GM23248 (cell line): ENCODE measurements at regions not wholly inside any gene's neighbourhood (a gene's known extent, or its start where the extent isn't known, plus 50 kb on each side); places are given as distances from the start of the nearest gene placed in this dataset.

Source experiments
- EZH2 ChIP-seq: fragments of 200-600 bp; sonication (generic); IDR thresholded peaks from 2 replicates; pipeline ENCODE4 v1.6.1; 2018; ENCODE audit warnings: antibody characterized with exemption, mild to moderate bottlenecking; ENCODE audit not compliant: insufficient read depth, poor library complexity, severe bottlenecking
- EZH2phosphoT487 ChIP-seq: fragments of 200-600 bp; sonication (generic); IDR thresholded peaks from 2 replicates; pipeline ENCODE4 v1.6.1; 2018; ENCODE audit warnings: antibody characterized with exemption, moderate library complexity, mild to moderate bottlenecking, low read depth; ENCODE audit not compliant: insufficient read depth

DNA sequence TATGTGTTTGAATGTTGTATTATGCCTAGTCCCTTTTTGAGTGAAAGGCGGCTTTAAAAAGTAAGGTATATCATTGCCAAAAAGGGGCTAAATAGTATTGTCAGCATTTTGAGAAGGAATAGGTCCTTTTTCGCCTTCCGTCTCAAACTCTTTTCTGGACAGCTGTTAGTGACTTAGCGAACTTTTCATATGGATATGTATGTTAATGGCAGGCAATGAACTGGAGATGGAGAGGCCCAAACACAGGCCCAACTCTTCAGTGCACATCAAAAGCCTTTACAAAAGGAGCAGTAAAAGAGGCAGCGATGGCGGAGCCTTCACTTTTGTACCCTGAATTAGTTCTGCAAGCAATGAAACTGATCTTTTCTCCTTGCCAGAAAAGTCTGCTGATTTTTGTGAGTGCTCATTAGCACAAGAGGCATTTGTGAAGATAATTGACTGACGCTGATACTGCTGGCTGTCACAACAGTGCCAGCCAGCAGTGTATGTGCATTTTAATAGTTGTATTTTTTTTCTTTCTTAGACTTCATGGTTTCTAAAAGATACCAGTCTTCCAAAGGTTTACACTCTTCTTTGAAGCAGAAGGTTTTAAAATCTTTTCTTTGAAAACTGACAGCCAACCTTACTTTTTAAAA is 243.7 kb upstream of the SP8 start:
- no peak for TF ChIP-seq EZH2phosphoT487
- no peak for TF ChIP-seq EZH2
